ENCODE measurements at regions not wholly inside any gene's neighbourhood (a gene's known extent, or its start where the extent isn't known, plus 50 kb on each side); places are given as distances from the start of the nearest gene placed in this dataset.

GRCh38 chr5:141786700-141787099 lies 91.5 kb downstream of the PCDH1 start:
- no peak for TF ChIP-seq CTCF (IDR thresholded peaks at IDR 0.05)
- TF ChIP-seq POLR2AphosphoS5 (IDR thresholded peaks at IDR 0.05), result no peak
